Vagina (tissue), 2 donors: ENCODE measurements at regions not wholly inside any gene's neighbourhood (a gene's known extent, or its start where the extent isn't known, plus 50 kb on each side); places are given as distances from the start of the nearest gene placed in this dataset.

Source experiments
- DNase-seq, 2 donors: peaks; one replicate each; pipeline ENCODE4 v3.0.0-alpha.2; 2017; ENCODE audit errors: extremely low spot score in 2 of 2
- H3K27ac ChIP-seq: fragments of 200-600 bp; sonication (generic); one replicate; pipeline ENCODE4 v1.5.1; 2019
- H3K27me3 ChIP-seq: fragments of 200-600 bp; sonication (generic); one replicate; pipeline ENCODE4 v1.5.1; 2019
- H3K36me3 ChIP-seq, 2 donors: fragments of 200-600 bp; sonication (generic); one replicate each; pipeline ENCODE4 v1.5.1; 2017 to 2019
- H3K4me1 ChIP-seq: fragments of 200-600 bp; sonication (generic); one replicate; pipeline ENCODE4 v1.5.1; 2019
- H3K4me3 ChIP-seq, 2 donors: fragments of 200-600 bp; sonication (generic); 1 replicate in 1 of 2; 2 replicates in 1 of 2; pipeline ENCODE4 v1.5.1; 2016 to 2019
- H3K9me3 ChIP-seq: fragments of 200-600 bp; sonication (generic); one replicate; pipeline ENCODE4 v1.5.1; 2019
- CTCF ChIP-seq, 3 experiments: fragments of 450-650 bp in 2 of 3; fragments of 200-600 bp in 1 of 3; sonication (generic) in 1 of 3; IDR thresholded peaks; one replicate each; pipeline ENCODE4 v1.5.1; 2017 to 2019; ENCODE audit warnings: antibody characterized with exemption in 3 of 3, mild to moderate bottlenecking in 2 of 3, moderate library complexity in 2 of 3
- POLR2A ChIP-seq, 2 donors: fragments of 450-650 bp; IDR thresholded peaks; one replicate each; pipeline ENCODE4 v1.6.1; 2017; ENCODE audit warnings: antibody characterized with exemption in 2 of 2, mild to moderate bottlenecking in 2 of 2, moderate library complexity in 2 of 2
- POLR2AphosphoS5 ChIP-seq, 2 donors: sonication (generic); formaldehyde crosslinking; IDR thresholded peaks; one replicate each; pipeline ENCODE4 v1.9.0; 2017; ENCODE audit warnings: antibody characterized with exemption in 2 of 2, mild to moderate bottlenecking in 2 of 2, low read depth in 1 of 2; ENCODE audit not compliant: insufficient read depth in 1 of 2
- intact Hi-C: fragments of 100-400 bp; cut with DNase I; formaldehyde crosslinking; loops from one replicate; pipeline ENCODE4 v1.15.1; 2023

GRCh38 chr5:125554355-125554754, 807.9 kb upstream of the ZNF608 start:
- TF ChIP-seq POLR2AphosphoS5 (IDR thresholded peaks at IDR 0.05; ENCODE audit: insufficient read depth in 1 of 2, low read depth in 1 of 2), result no peak
- TF ChIP-seq POLR2A (IDR thresholded peaks at IDR 0.05), result no peak
- no peak for TF ChIP-seq CTCF (IDR thresholded peaks at IDR 0.05)
- H3K9me3 ChIP-seq, result no peaks in the 10 kb centered on the region
- no peak overlapping the region for H3K27ac ChIP-seq
- no peak overlapping the region for H3K4me3 ChIP-seq
- intact Hi-C loops, result no loop called here
- H3K36me3 ChIP-seq, result no peaks in the 10 kb centered on the region
- no peak for DNase-seq
- no peaks in the 10 kb centered on the region for H3K27me3 ChIP-seq
- peaks cover 5% of the 10 kb centered on the region for H3K4me1 ChIP-seq

GRCh38 chr5:125555591-125555990, 809.2 kb upstream of the ZNF608 start:
- H3K9me3 ChIP-seq, result no peaks in the 10 kb centered on the region
- H3K27ac ChIP-seq, result no peak overlapping the region
- intact Hi-C loops, result no loop called here
- TF ChIP-seq POLR2AphosphoS5 (IDR thresholded peaks at IDR 0.05; ENCODE audit: insufficient read depth in 1 of 2, low read depth in 1 of 2) (no peak), CTCF (IDR thresholded peaks at IDR 0.05) (no peak), POLR2A (IDR thresholded peaks at IDR 0.05) (no peak)
- no peak for DNase-seq
- no peak overlapping the region for H3K4me3 ChIP-seq
- no peaks in the 10 kb centered on the region for H3K36me3 ChIP-seq
- no peaks in the 10 kb centered on the region for H3K27me3 ChIP-seq
- H3K4me1 ChIP-seq, result no peaks in the 10 kb centered on the region

- H3K27ac ChIP-seq, result no peak overlapping the region
- H3K36me3 ChIP-seq, result no peaks in the 10 kb centered on the region
- H3K4me3 ChIP-seq, result no peak overlapping the region
- H3K27me3 ChIP-seq, result no peaks in the 10 kb centered on the region
- H3K9me3 ChIP-seq, result no peaks in the 10 kb centered on the region
- intact Hi-C loops, result no loop called here
- TF ChIP-seq POLR2AphosphoS5 (IDR thresholded peaks at IDR 0.05; ENCODE audit: insufficient read depth in 1 of 2, low read depth in 1 of 2), result no peak
- no peak for TF ChIP-seq POLR2A (IDR thresholded peaks at IDR 0.05)
- TF ChIP-seq CTCF (IDR thresholded peaks at IDR 0.05), result no peak
- DNase-seq, result no peak
- H3K4me1 ChIP-seq, result no peaks in the 10 kb centered on the region
These were observed 811.6 kb upstream of the ZNF608 start for GRCh38 chr5:125558016-125558415.

- Histone ChIP-seq H3K4me1 (no peaks in the 10 kb centered on the region), H3K27ac (no peak overlapping the region)
These were observed 812.0 kb upstream of the ZNF608 start for GRCh38 chr5:125558466-125558865.

DNA sequence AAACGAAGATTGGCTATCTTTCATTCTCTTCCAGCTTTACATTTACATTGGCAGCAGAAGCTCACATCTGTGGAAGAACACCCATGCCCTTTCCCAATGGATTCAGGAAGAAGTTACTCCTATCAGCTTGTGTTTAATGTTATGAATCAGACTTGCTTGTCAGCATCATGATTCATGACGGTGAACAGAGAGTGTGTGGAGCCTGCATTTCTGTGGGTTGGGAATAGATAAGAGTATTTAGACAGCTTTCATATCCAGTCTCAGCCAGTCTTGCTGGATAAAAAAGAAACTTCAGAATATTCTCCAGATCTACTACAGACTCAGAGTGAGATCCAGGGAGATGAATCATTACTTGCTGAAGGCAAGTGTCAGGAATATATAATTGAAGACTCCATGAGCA, 812.9 kb upstream of the ZNF608 start:
- Histone ChIP-seq H3K27me3 (no peaks in the 10 kb centered on the region), H3K4me3 (no peak overlapping the region), H3K27ac (no peak overlapping the region), H3K36me3 (no peaks in the 10 kb centered on the region), H3K4me1 (no peaks in the 10 kb centered on the region), H3K9me3 (no peaks in the 10 kb centered on the region)
- no peak for TF ChIP-seq CTCF (IDR thresholded peaks at IDR 0.05)
- TF ChIP-seq POLR2A (IDR thresholded peaks at IDR 0.05), result no peak
- TF ChIP-seq POLR2AphosphoS5 (IDR thresholded peaks at IDR 0.05; ENCODE audit: insufficient read depth in 1 of 2, low read depth in 1 of 2), result no peak
- no peak for DNase-seq
- intact Hi-C loops, result no loop called here

More at GRCh38 chr5:125558466-125558865, 812.0 kb upstream of the ZNF608 start:
- Histone ChIP-seq H3K27me3 (no peaks in the 10 kb centered on the region), H3K9me3 (no peaks in the 10 kb centered on the region), H3K4me3 (no peak overlapping the region), H3K36me3 (no peaks in the 10 kb centered on the region)
- no peak for TF ChIP-seq POLR2AphosphoS5 (IDR thresholded peaks at IDR 0.05; ENCODE audit: insufficient read depth in 1 of 2, low read depth in 1 of 2)
- DNase-seq, result no peak
- intact Hi-C loops, result no loop called here
